ENCODE measurements at regions not wholly inside any gene's neighbourhood (a gene's known extent, or its start where the extent isn't known, plus 50 kb on each side); places are given as distances from the start of the nearest gene placed in this dataset.

DNA sequence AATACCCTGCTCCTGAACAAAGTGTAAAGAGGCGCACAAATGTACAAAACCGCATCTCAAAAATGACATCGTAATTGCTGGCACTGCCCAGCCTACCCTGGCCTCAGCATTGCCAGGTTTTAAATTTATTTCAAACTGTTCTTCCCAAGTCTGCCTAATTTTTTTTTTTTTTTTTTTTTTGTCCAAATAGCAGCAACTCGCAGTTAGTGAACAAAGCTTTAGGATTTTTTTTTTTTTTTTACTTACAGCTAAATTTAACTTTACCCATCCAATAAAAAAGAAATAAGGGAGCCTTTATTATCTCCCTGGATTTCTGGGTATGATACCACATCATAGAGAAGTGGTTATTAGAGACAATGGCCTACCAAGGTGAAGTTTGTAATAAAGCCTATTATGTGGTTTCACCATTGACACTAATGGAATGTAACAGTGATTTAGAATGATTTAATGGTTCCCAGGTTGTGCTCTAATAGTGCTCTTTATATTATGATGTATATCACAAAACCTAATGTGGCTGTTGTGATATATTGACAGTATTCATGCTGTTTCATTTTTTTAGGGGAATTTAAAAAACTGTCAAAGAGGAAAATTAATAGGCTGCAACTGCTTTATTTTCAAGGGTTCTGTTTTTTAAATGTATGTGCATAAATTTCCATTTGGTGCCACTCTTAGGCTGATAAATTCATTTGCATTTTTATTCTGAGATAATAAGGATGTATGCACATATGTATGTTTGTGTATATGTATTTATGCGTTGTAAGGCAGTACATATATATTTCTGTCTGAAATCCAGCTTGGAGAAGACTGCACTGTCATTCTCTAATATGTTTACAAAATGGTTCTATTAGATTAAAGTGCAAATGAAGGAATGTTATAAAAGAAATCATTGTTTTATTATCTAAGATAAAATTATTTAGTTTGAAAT is 309.0 kb downstream of the TFEC start:
- Histone ChIP-seq H3K4me1 (ENCODE audit: control insufficient read depth, insufficient read depth, low read length, poor library complexity, severe bottlenecking) (peaks cover 4% of the 10 kb centered on the region), H3K4me3 (ENCODE audit: insufficient read depth, low read depth, low read length, poor library complexity, severe bottlenecking) (no peak overlapping the region), H3K27ac (ENCODE audit: insufficient read depth, low read length, poor library complexity, severe bottlenecking) (no peak overlapping the region), H3K9me3 (ENCODE audit: control insufficient read depth, low read length) (no peaks in the 10 kb centered on the region), H3K36me3 (ENCODE audit: control insufficient read depth, insufficient read depth, low read length) (no peaks in the 10 kb centered on the region), H3K27me3 (replicated peaks; ENCODE audit: control insufficient read depth, insufficient read depth, low read length, poor library complexity, severe bottlenecking) (no peaks in the 10 kb centered on the region)
- no peak for DNase-seq

DNA sequence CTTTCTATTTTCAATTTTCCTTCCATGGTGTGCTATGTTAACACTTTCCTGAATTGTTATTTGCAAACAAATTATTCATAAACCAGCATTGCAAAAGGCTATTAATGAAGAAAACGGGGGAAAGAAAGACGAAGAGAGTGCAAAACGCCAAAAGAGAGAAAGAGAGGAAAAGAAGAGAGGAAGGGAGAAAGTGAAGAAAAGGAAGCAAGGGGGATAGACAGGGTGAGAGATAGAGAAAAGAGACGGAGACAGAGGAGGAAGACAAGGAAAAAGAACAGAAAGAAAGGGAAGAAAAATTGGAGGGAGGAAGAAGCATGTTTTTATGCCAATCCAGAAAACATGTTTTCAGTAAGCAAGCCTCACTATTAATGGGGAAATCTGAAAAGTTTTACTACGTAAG is 310.6 kb downstream of the TFEC start:
- Histone ChIP-seq H3K4me1 (ENCODE audit: control insufficient read depth, insufficient read depth, low read length, poor library complexity, severe bottlenecking) (peaks cover 4% of the 10 kb centered on the region), H3K36me3 (ENCODE audit: control insufficient read depth, insufficient read depth, low read length) (no peaks in the 10 kb centered on the region), H3K27ac (ENCODE audit: insufficient read depth, low read length, poor library complexity, severe bottlenecking) (no peak overlapping the region), H3K27me3 (replicated peaks; ENCODE audit: control insufficient read depth, insufficient read depth, low read length, poor library complexity, severe bottlenecking) (no peaks in the 10 kb centered on the region), H3K9me3 (ENCODE audit: control insufficient read depth, low read length) (no peaks in the 10 kb centered on the region), H3K4me3 (ENCODE audit: insufficient read depth, low read depth, low read length, poor library complexity, severe bottlenecking) (no peak overlapping the region)
- DNase-seq: no peak

DNA sequence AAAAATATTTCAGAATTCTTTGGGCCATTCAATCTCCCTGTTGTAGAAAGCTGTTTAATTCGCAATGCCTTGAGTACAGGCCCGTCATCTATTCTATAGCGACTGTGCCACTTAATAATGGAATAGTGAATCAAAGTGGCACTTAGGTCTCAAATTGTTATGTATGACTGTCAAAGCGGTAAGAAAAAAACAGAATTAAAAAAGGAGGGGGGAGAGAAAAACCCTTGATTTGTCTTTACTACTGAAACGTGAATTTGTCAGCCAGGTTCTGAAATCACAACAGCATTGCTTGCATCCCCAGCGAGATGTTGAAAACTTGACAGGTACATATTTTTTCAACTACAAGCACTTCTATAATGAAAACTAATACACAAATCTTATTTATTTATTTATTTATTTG is 320.9 kb downstream of the TFEC start:
- no peak overlapping the region for H3K4me3 ChIP-seq (ENCODE audit: insufficient read depth, low read depth, low read length, poor library complexity, severe bottlenecking)
- H3K9me3 ChIP-seq (ENCODE audit: control insufficient read depth, low read length): no peaks in the 10 kb centered on the region
- H3K4me1 ChIP-seq (ENCODE audit: control insufficient read depth, insufficient read depth, low read length, poor library complexity, severe bottlenecking): no peaks in the 10 kb centered on the region
- H3K36me3 ChIP-seq (ENCODE audit: control insufficient read depth, insufficient read depth, low read length): no peaks in the 10 kb centered on the region
- no peak for DNase-seq
- H3K27ac ChIP-seq (ENCODE audit: insufficient read depth, low read length, poor library complexity, severe bottlenecking): no peak overlapping the region
- H3K27me3 ChIP-seq (replicated peaks; ENCODE audit: control insufficient read depth, insufficient read depth, low read length, poor library complexity, severe bottlenecking): no peaks in the 10 kb centered on the region

DNA sequence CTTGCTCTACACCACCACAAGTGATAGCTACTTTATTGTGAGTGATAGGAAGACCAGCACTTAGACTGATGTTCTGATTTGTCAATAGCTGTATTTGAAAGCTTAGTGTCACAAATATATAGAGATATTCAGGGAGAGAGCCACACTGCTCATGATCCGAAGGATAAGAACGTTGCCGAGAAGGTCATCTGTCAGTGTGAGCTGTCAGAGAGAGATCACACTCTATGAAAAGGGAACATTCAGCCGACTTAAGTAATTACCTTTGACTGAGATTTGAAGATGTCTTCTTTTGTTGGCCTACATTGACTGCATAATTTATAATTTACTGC is 322.6 kb downstream of the TFEC start:
- no peak for DNase-seq
- no peaks in the 10 kb centered on the region for H3K27me3 ChIP-seq (replicated peaks; ENCODE audit: control insufficient read depth, insufficient read depth, low read length, poor library complexity, severe bottlenecking)
- H3K9me3 ChIP-seq (ENCODE audit: control insufficient read depth, low read length): no peaks in the 10 kb centered on the region
- no peaks in the 10 kb centered on the region for H3K36me3 ChIP-seq (ENCODE audit: control insufficient read depth, insufficient read depth, low read length)
- H3K4me3 ChIP-seq (ENCODE audit: insufficient read depth, low read depth, low read length, poor library complexity, severe bottlenecking): no peak overlapping the region
- H3K27ac ChIP-seq (ENCODE audit: insufficient read depth, low read length, poor library complexity, severe bottlenecking): no peak overlapping the region
- H3K4me1 ChIP-seq (ENCODE audit: control insufficient read depth, insufficient read depth, low read length, poor library complexity, severe bottlenecking): no peaks in the 10 kb centered on the region

DNA sequence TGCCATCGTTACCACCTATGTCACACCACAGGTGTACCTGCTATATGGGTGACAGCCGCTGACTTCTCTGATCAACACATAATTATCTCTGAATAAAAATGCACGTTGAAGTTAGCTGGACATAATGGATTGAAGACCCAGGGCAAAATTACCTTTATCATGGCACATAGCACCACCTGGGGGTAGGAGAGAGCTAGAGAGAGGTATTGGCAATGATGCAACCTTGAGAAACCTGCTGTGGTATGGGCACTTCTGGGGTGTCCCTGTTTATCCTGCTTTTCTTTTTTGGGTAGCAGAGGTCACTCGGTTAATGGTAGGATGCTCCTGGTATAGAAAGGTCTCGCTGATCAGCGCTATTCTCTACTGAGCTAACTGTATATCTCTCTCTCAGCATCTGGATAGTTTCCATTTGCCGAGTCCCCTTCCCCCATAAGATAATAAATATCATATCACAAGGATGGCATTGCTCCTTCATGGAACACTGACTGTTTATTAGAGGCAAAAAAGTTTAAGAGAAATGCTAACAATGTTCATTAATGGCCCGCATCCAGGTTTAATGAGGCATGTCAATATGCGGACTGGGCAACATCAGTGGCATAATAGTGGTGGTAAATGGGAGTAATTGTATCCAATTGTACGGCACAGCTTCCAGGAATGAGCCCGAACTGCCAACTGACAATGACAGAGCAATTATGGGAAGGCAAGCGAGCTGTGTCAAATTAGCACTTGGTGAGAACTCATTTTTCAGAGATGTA is 323.1 kb downstream of the TFEC start:
- no peaks in the 10 kb centered on the region for H3K36me3 ChIP-seq (ENCODE audit: control insufficient read depth, insufficient read depth, low read length)
- H3K4me3 ChIP-seq (ENCODE audit: insufficient read depth, low read depth, low read length, poor library complexity, severe bottlenecking): no peak overlapping the region
- H3K4me1 ChIP-seq (ENCODE audit: control insufficient read depth, insufficient read depth, low read length, poor library complexity, severe bottlenecking): no peaks in the 10 kb centered on the region
- no peaks in the 10 kb centered on the region for H3K27me3 ChIP-seq (replicated peaks; ENCODE audit: control insufficient read depth, insufficient read depth, low read length, poor library complexity, severe bottlenecking)
- no peaks in the 10 kb centered on the region for H3K9me3 ChIP-seq (ENCODE audit: control insufficient read depth, low read length)
- H3K27ac ChIP-seq (ENCODE audit: insufficient read depth, low read length, poor library complexity, severe bottlenecking): no peak overlapping the region
- no peak for DNase-seq

DNA sequence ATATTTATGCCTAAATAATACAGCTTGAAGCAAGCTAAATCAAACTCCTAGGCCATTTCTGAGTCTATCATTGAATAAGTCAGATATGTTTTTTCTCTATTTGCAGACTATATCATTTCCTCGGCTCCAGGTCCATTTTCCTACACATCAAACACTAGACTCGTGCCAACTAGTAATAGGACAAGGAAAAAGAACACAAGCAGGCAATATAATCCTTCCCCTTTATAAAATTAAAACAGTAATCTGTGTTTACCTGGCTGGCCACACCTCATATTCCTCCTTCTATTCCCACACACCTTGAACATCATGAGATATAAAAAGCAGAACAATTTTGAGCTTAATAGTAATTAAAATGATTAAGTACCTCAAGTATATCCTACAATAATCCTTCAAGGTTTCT is 325.7 kb downstream of the TFEC start:
- Histone ChIP-seq H3K4me3 (ENCODE audit: insufficient read depth, low read depth, low read length, poor library complexity, severe bottlenecking) (no peak overlapping the region), H3K27ac (ENCODE audit: insufficient read depth, low read length, poor library complexity, severe bottlenecking) (no peak overlapping the region)

DNA sequence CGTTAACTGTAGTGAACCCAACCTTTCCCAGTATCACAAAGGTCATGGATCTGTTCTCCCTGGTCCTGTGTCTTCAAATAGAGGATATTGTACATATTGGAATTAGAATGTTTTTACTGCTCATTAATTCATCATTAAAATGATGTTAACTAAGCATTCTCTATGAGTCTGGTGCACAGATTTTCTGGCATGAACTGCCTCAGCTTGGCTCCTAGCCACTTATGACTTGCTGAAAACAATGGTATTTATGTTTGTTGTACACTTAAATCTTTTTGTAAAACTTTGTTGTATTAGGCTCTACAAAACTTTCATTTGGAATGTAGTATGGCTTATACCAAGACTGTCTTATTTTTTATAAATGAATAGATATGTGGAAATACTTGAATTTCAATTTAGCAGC is 329.4 kb downstream of the TFEC start:
- Histone ChIP-seq H3K36me3 (ENCODE audit: control insufficient read depth, insufficient read depth, low read length) (no peaks in the 10 kb centered on the region), H3K9me3 (ENCODE audit: control insufficient read depth, low read length) (no peaks in the 10 kb centered on the region), H3K27me3 (replicated peaks; ENCODE audit: control insufficient read depth, insufficient read depth, low read length, poor library complexity, severe bottlenecking) (no peaks in the 10 kb centered on the region), H3K4me1 (ENCODE audit: control insufficient read depth, insufficient read depth, low read length, poor library complexity, severe bottlenecking) (no peaks in the 10 kb centered on the region), H3K4me3 (ENCODE audit: insufficient read depth, low read depth, low read length, poor library complexity, severe bottlenecking) (no peak overlapping the region), H3K27ac (ENCODE audit: insufficient read depth, low read length, poor library complexity, severe bottlenecking) (no peak overlapping the region)
- no peak for DNase-seq

More for the DNA sequence above, 325.7 kb downstream of the TFEC start:
- DNase-seq: no peak
- Histone ChIP-seq H3K9me3 (ENCODE audit: control insufficient read depth, low read length) (no peaks in the 10 kb centered on the region), H3K4me1 (ENCODE audit: control insufficient read depth, insufficient read depth, low read length, poor library complexity, severe bottlenecking) (no peaks in the 10 kb centered on the region), H3K36me3 (ENCODE audit: control insufficient read depth, insufficient read depth, low read length) (no peaks in the 10 kb centered on the region), H3K27me3 (replicated peaks; ENCODE audit: control insufficient read depth, insufficient read depth, low read length, poor library complexity, severe bottlenecking) (no peaks in the 10 kb centered on the region)

DNA sequence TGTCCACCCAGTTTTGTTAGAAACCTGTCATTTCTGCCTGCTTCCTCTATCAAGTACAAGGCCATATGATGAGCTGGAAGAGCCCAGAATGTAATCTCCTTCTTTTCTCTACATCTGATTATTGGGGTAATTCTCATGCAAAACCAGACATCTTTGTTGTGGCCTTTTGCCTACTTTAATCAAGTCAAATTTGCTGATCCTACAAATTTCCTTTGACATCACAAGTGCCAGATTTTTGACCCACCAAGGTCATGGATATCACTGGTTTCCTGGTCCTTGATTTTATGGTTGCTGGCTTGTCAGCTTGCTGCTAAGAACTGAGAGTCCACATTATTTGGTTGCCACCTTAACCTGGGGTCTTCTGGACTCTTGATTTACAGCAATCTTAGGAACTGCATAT is 336.1 kb downstream of the TFEC start:
- H3K27ac ChIP-seq (ENCODE audit: insufficient read depth, low read length, poor library complexity, severe bottlenecking): no peak overlapping the region
- no peaks in the 10 kb centered on the region for H3K9me3 ChIP-seq (ENCODE audit: control insufficient read depth, low read length)
- H3K36me3 ChIP-seq (ENCODE audit: control insufficient read depth, insufficient read depth, low read length): no peaks in the 10 kb centered on the region
- no peak overlapping the region for H3K4me3 ChIP-seq (ENCODE audit: insufficient read depth, low read depth, low read length, poor library complexity, severe bottlenecking)
- no peaks in the 10 kb centered on the region for H3K4me1 ChIP-seq (ENCODE audit: control insufficient read depth, insufficient read depth, low read length, poor library complexity, severe bottlenecking)
- DNase-seq: no peak
- H3K27me3 ChIP-seq (replicated peaks; ENCODE audit: control insufficient read depth, insufficient read depth, low read length, poor library complexity, severe bottlenecking): no peaks in the 10 kb centered on the region

DNA sequence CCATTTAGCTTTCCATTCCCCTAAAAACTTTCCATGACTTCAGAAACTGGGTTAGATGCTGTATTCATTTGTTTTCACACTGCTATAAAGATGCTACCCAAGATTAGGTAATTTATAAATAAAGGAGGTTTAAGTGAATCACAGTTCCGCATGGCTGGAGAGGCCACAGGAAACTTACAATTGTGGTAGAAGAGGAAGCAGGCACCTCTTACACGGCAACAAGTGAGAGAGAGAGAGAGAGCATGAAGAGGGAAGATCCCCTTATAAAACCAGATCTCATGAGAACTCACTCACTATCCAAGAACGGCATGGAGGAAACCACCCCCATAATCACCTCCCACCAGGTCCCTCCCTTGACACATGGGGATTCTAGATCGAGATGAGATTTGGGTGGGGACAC is 336.8 kb downstream of the TFEC start:
- Histone ChIP-seq H3K36me3 (ENCODE audit: control insufficient read depth, insufficient read depth, low read length) (no peaks in the 10 kb centered on the region), H3K4me1 (ENCODE audit: control insufficient read depth, insufficient read depth, low read length, poor library complexity, severe bottlenecking) (no peaks in the 10 kb centered on the region), H3K27me3 (replicated peaks; ENCODE audit: control insufficient read depth, insufficient read depth, low read length, poor library complexity, severe bottlenecking) (no peaks in the 10 kb centered on the region), H3K9me3 (ENCODE audit: control insufficient read depth, low read length) (no peaks in the 10 kb centered on the region), H3K27ac (ENCODE audit: insufficient read depth, low read length, poor library complexity, severe bottlenecking) (no peak overlapping the region), H3K4me3 (ENCODE audit: insufficient read depth, low read depth, low read length, poor library complexity, severe bottlenecking) (no peak overlapping the region)
- DNase-seq: no peak

DNA sequence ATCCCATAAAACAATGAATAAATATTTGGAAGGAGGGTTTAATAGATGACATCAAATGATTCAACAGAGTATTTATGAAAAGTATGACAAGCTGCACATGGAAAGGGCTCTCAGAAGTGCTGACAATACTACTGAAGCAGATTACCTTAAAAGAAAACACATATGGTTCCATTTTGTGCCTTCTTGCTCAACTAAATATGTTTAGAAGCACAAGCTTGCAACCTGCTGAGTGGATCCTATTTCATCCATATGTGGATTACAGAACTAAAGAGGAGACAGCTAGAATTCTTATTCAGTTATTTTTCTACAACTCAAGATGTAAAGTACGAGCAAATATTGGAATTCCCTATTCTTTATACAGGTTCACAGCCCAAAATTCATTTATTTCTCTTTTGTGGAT is 340.6 kb downstream of the TFEC start:
- Histone ChIP-seq H3K9me3 (ENCODE audit: control insufficient read depth, low read length) (no peaks in the 10 kb centered on the region), H3K36me3 (ENCODE audit: control insufficient read depth, insufficient read depth, low read length) (no peaks in the 10 kb centered on the region), H3K27ac (ENCODE audit: insufficient read depth, low read length, poor library complexity, severe bottlenecking) (no peak overlapping the region), H3K27me3 (replicated peaks; ENCODE audit: control insufficient read depth, insufficient read depth, low read length, poor library complexity, severe bottlenecking) (no peaks in the 10 kb centered on the region), H3K4me1 (ENCODE audit: control insufficient read depth, insufficient read depth, low read length, poor library complexity, severe bottlenecking) (no peaks in the 10 kb centered on the region), H3K4me3 (ENCODE audit: insufficient read depth, low read depth, low read length, poor library complexity, severe bottlenecking) (no peak overlapping the region)
- DNase-seq: no peak
